HG02840 (cell line): ENCODE measurements at regions not wholly inside any gene's neighbourhood (a gene's known extent, or its start where the extent isn't known, plus 50 kb on each side); places are given as distances from the start of the nearest gene placed in this dataset.
"Not testable (repeated sequence)": the region's sequence is repeated elsewhere in the genome, so short reads cannot be mapped to it uniquely, and the experiment has no call there.

Experiments
- ATAC-seq: cut with Tn5 transposase; IDR thresholded peaks from one replicate; pipeline ENCODE4 v1.9.1; 2021; ENCODE audit warnings: mild to moderate bottlenecking, moderate library complexity, moderate number of reproducible peaks; ENCODE audit not compliant: unreplicated experiment, low FRiP score

GRCh38 chr14:34303811-34304210, 158.2 kb downstream of the SPTSSA start:
- no peak for ATAC-seq

GRCh38 chr14:34302654-34303053, 159.4 kb downstream of the SPTSSA start:
- no peak for ATAC-seq

- no peak for ATAC-seq
Observed at GRCh38 chr14:34300882-34301734, 160.9 kb downstream of the SPTSSA start.

- ATAC-seq, result no peak
Observed at GRCh38 chr14:34300330-34300729, 161.7 kb downstream of the SPTSSA start.

GRCh38 chr14:34299360-34299759, 162.7 kb downstream of the SPTSSA start:
- no peak for ATAC-seq

- no peak for ATAC-seq
Observed at GRCh38 chr14:34297786-34298520, 164.1 kb downstream of the SPTSSA start.

GRCh38 chr14:34283590-34283989, 178.4 kb downstream of the SPTSSA start:
- ATAC-seq, result no peak

- ATAC-seq, result no peak
Observed at GRCh38 chr14:34277191-34277590, 184.8 kb downstream of the SPTSSA start.

- ATAC-seq, result no peak
Observed at GRCh38 chr14:34275530-34275929, 186.5 kb downstream of the SPTSSA start.

- ATAC-seq, result no peak
Observed at GRCh38 chr14:34275078-34275477, 187.0 kb downstream of the SPTSSA start.

- not testable (repeated sequence) for ATAC-seq
Observed at GRCh38 chr14:34273716-34274115, 188.3 kb downstream of the SPTSSA start.

- ATAC-seq, result no peak
Observed at GRCh38 chr14:34270361-34270760, 191.7 kb downstream of the SPTSSA start.

GRCh38 chr14:34266344-34266743, 195.7 kb downstream of the SPTSSA start:
- ATAC-seq, result no peak

- ATAC-seq, result no peak
Observed at GRCh38 chr14:34262127-34262910, 199.7 kb downstream of the SPTSSA start.

GRCh38 chr14:34259996-34260395, 202.0 kb downstream of the SPTSSA start:
- ATAC-seq, result no peak

GRCh38 chr14:34258318-34258717, 203.7 kb downstream of the SPTSSA start:
- no peak for ATAC-seq

GRCh38 chr14:34257505-34257904, 204.5 kb downstream of the SPTSSA start:
- ATAC-seq, result no peak

- no peak for ATAC-seq
Observed at GRCh38 chr14:34256223-34256622, 205.8 kb downstream of the SPTSSA start.

- ATAC-seq, result no peak
Observed at GRCh38 chr14:34254571-34254970, 207.5 kb downstream of the SPTSSA start.

- no peak for ATAC-seq
Observed at GRCh38 chr14:34254031-34254430, 208.0 kb downstream of the SPTSSA start.

GRCh38 chr14:34252227-34252626, 209.8 kb downstream of the SPTSSA start:
- no peak for ATAC-seq
